ENCODE measurements at regions not wholly inside any gene's neighbourhood (a gene's known extent, or its start where the extent isn't known, plus 50 kb on each side); places are given as distances from the start of the nearest gene placed in this dataset.

GRCh38 chr9:24391095-24391494 is 154.6 kb downstream of the IZUMO3 start:
- Histone ChIP-seq H4K20me1 (ENCODE audit: insufficient read depth) (no peaks in the 10 kb centered on the region), H3K27me3 (ENCODE audit: insufficient read depth, low read depth, low read length) (no peaks in the 10 kb centered on the region), H3K9me2 (ENCODE audit: insufficient read depth, low read length) (no peaks in the 10 kb centered on the region), H3F3A (ENCODE audit: insufficient read depth, low read length, poor library complexity, severe bottlenecking) (no peaks in the 10 kb centered on the region), H2AFZ (ENCODE audit: low read depth, low read length) (no peak overlapping the region), H3K36me3 (ENCODE audit: insufficient read depth, low read length) (no peaks in the 10 kb centered on the region), H3K27ac (ENCODE audit: low read length) (no peak overlapping the region), H3K4me2 (ENCODE audit: low read length) (no peak overlapping the region), H3K9ac (ENCODE audit: low read length) (no peak overlapping the region), H3K9me3 (ENCODE audit: low read length) (no peaks in the 10 kb centered on the region), H3K79me2 (replicated peaks; ENCODE audit: insufficient read depth, low read length) (no peaks in the 10 kb centered on the region), H3K4me3 (ENCODE audit: low read length) (no peak overlapping the region)
- TF ChIP-seq MXI1 (conservative IDR thresholded peaks at IDR 0.05; ENCODE audit: poor library complexity, severe bottlenecking) (no peak), SMC3 (conservative IDR thresholded peaks at IDR 0.05; ENCODE audit: poor library complexity) (no peak), REST (IDR thresholded peaks at IDR 0.05; ENCODE audit: borderline replicate concordance) (no peak), EP300 (conservative IDR thresholded peaks at IDR 0.05; ENCODE audit: poor library complexity, severe bottlenecking) (no peak), EZH2 (IDR thresholded peaks at IDR 0.05; ENCODE audit: borderline replicate concordance, insufficient read depth, low read length, poor library complexity, severe bottlenecking) (no peak), RAD21 (conservative IDR thresholded peaks at IDR 0.05) (no peak), CTCF (IDR thresholded peaks at IDR 0.05; ENCODE audit: poor library complexity, severe bottlenecking) (no peak), POLR2AphosphoS5 (IDR thresholded peaks at IDR 0.05) (no peak), TAF1 (IDR thresholded peaks at IDR 0.05; ENCODE audit: low read depth) (no peak)

GRCh38 chr9:24385077-24385476 is 160.6 kb downstream of the IZUMO3 start:
- TF ChIP-seq MXI1 (conservative IDR thresholded peaks at IDR 0.05; ENCODE audit: poor library complexity, severe bottlenecking) (no peak), EP300 (conservative IDR thresholded peaks at IDR 0.05; ENCODE audit: poor library complexity, severe bottlenecking) (no peak), CTCF (IDR thresholded peaks at IDR 0.05; ENCODE audit: poor library complexity, severe bottlenecking) (no peak), TAF1 (IDR thresholded peaks at IDR 0.05; ENCODE audit: low read depth) (no peak), SMC3 (conservative IDR thresholded peaks at IDR 0.05; ENCODE audit: poor library complexity) (no peak), POLR2AphosphoS5 (IDR thresholded peaks at IDR 0.05) (no peak), REST (IDR thresholded peaks at IDR 0.05; ENCODE audit: borderline replicate concordance) (no peak), EZH2 (IDR thresholded peaks at IDR 0.05; ENCODE audit: borderline replicate concordance, insufficient read depth, low read length, poor library complexity, severe bottlenecking) (no peak), RAD21 (conservative IDR thresholded peaks at IDR 0.05) (no peak)
- no peak overlapping the region for H3K4me3 ChIP-seq (ENCODE audit: low read length)
- H3K27me3 ChIP-seq (ENCODE audit: insufficient read depth, low read depth, low read length): no peaks in the 10 kb centered on the region
- no peak overlapping the region for H3K9ac ChIP-seq (ENCODE audit: low read length)
- no peak overlapping the region for H3K27ac ChIP-seq (ENCODE audit: low read length)
- no peaks in the 10 kb centered on the region for H4K20me1 ChIP-seq (ENCODE audit: insufficient read depth)
- no peak overlapping the region for H3K4me2 ChIP-seq (ENCODE audit: low read length)
- H3K9me2 ChIP-seq (ENCODE audit: insufficient read depth, low read length): no peaks in the 10 kb centered on the region
- no peaks in the 10 kb centered on the region for H3F3A ChIP-seq (ENCODE audit: insufficient read depth, low read length, poor library complexity, severe bottlenecking)
- H3K36me3 ChIP-seq (ENCODE audit: insufficient read depth, low read length): no peaks in the 10 kb centered on the region
- no peaks in the 10 kb centered on the region for H3K79me2 ChIP-seq (replicated peaks; ENCODE audit: insufficient read depth, low read length)
- no peaks in the 10 kb centered on the region for H3K9me3 ChIP-seq (ENCODE audit: low read length)
- no peak overlapping the region for H2AFZ ChIP-seq (ENCODE audit: low read depth, low read length)
